T-helper 1 cell treated with Interleukin-12 subunit alpha and Interleukin-12 subunit beta and Interleukin-4 antibody, amounts not matched to agents 30 ng/mL and 1 ng/mL, for 36 hours (primary cell): ENCODE measurements at regions not wholly inside any gene's neighbourhood (a gene's known extent, or its start where the extent isn't known, plus 50 kb on each side); places are given as distances from the start of the nearest gene placed in this dataset.

ENCODE experiments used
- intact Hi-C: fragments of 100-400 bp; cut with micrococcal nuclease; formaldehyde crosslinking; loops from one replicate; pipeline ENCODE4 v1.15.1; 2024

DNA sequence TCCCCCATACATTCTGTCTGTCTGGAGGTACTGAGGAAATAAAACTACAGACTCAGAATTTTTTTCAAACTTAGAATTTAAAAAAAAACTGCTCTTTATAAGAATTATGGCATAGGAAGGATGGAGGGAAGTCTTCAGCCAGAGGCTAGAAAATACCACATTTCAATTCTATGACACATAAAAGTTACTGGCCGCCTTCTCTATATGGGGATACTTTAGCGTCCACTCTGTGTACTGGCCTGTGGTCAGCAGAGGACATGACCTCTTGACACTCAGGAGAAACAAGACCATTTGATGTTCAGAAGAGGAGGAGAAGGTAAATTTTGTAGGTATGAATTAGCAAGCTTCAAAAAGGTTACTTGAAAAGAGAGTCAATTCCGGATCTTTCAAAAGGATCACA is 417.4 kb downstream of the MFSD1 start:
- intact Hi-C loops: no loop called here

DNA sequence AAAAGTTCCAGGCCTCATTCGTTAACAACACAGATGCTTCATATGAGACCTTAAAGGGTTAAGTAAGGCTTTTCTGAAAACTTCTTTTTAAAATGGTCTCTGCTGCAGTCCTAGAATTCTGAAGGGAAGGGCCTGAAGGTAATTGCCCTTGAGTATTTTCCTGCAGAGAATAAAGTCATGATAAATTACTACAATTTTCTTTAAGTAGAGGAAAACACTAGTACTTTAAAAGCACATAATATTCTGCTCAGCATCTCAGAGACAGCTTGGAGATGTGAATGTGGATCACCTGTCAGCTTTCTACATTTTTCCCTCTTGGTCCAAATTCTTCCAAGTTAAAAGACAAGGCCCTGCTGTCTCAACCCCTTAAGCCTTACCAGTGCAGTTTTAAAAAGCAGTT is 419.5 kb downstream of the MFSD1 start:
- intact Hi-C loops: no loop called here

DNA sequence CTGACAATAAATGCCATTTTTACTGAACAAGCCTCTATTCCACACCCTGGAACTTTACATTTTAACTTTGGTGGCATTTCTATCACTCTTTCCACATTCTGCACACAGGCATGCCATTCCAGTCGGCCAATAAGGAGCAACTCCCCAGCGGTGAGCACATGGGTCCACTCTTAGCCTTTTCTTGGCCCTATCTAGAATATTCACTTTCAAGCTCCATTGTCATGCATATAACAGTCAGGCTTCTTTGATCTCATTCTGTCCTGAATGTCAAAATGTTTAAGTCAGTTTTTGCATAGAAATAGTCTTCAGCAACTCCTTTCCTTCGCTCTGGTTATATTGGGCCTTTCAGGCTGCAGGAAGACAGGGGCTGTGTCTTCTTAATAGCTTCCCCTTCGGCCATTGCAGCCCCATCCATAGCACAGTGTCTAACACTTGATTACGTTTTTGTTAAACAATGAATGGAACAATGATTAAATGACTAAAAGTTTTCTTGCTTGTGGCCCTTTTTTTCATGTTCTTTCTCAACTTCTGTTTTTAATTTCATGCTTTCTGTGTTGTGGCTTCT is 427.3 kb downstream of the MFSD1 start:
- intact Hi-C loops: no loop called here

DNA sequence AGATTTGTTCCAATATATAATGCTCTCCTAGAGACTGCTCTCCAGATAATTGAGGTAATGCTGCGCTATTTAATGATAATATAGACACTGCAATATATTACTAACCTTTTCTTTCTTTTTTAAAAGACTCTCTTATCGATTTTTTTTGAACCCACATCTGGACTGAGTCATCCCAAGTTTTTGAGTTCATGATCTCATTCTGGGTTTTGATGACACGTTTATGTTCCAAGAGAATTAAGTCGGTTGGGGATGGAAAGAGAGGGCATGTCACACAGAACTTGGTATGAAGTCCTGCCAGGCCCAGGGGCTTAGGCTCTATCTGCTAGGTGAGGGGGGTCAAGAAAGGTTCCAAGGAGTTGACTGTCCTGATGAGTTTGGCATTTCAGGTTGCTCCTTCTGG is 431.1 kb downstream of the MFSD1 start:
- intact Hi-C loops: no loop called here

DNA sequence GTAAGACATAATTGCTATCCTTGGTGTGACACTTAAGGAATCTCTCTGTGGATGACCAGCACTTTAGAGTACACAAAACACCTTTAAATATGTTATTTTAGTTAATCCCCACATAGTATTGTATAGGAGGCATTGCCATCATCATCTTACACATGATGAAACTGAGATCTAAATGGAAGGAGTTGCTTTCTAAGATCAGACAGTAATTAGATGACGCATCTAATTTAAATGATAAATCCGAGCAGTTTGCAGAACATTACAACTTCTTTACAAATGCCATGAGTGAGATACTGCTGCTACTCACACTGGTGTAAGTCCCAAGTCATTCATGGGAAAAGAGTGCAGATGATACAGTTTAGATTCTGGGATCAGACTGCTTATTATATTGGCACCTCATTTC is 431.9 kb downstream of the MFSD1 start:
- intact Hi-C loops: no loop called here

DNA sequence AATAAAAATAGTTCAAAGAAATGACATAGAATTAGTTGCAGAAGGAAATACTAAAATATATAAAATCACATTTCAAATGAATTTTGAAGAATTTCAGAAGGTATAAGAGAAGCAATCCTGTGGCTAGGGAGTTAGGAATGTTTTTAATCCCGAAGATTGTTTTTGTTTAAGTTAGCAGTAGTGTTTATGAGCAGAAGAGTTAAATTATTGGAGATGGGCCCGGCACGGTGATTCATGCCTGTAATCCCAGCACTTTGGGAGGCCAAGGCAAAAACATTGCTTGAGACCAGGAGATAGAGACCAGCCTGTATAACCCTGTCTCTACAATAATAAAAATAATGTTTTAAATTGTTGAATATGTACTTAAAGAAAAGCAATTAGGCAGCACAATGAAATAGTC is 432.5 kb downstream of the MFSD1 start:
- intact Hi-C loops: no loop called here

DNA sequence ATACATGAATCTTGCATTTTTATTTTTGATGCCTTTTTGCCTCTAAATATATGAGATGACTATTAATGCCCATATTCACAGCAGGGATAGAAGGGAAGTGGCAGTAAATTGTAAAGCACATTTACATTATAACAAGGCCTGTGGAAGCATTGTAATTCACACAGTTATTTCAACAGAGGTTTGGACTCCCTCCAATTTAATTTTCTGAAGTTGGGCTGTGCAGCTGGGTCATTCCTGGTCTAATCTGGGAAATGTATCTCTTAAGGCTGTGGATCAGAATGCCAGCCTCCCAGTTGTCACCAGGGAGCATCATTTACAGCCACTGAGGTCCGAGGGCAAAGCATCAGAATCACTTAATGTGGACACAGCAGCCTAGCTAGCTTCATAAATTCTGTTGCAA is 434.5 kb downstream of the MFSD1 start:
- intact Hi-C loops: no loop called here

DNA sequence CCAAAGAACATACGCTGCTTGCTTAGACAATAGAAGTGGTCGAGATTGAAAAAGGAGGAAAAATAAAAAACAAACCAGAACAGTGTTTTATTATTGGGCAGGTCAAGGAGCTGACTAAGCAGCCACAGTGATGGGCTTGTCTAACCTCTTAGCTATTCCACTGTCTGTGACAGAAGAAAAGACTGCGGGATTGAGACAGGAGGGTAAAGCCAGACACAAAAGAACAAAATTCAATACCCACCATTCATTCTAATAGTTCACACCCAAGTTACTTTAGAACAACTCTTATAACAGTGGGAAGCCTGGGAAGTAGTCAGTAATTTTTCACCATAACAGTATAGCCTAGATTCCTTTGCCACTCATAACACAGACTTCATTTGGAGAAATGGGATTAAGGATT is 435.4 kb downstream of the MFSD1 start:
- intact Hi-C loops: no loop called here

DNA sequence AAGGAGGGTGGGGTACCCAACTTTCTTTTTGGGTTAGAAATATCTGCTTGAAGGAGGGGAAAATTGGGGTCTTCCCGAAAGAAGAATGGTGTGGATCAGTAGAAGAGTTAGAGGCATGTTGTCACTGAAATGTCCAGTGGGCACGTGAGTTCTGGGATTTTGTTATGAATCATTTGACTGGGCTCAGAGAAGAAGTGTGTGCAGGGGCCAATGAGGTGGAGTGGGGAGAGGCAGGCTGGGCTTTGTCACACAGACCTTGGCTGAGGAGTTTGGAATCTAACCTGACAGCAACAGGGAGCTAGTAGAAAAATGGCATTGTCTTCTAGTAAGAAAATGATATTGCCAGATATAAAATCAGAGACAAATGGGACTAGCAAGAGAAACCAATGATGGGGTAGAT is 436.8 kb downstream of the MFSD1 start:
- intact Hi-C loops: no loop called here

DNA sequence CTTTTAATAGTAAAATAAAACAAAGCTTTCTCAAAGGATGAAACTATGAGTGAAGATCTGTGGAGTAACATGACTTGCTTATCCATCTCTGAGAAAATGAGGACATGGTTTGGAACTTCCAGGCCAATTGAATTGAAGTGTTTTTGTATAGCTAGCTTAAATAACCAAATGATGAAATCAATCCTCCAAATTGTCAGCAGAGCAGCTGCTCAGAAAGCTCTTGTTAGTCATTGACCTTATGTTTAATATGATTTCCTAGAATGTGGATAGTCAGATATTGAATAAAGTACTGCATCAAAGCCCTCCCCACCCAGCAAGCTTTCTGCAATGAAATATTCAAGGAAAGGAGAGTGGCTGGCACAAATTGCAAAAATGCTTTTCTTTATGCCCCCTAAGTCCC is 437.2 kb downstream of the MFSD1 start:
- intact Hi-C loops: no loop called here

DNA sequence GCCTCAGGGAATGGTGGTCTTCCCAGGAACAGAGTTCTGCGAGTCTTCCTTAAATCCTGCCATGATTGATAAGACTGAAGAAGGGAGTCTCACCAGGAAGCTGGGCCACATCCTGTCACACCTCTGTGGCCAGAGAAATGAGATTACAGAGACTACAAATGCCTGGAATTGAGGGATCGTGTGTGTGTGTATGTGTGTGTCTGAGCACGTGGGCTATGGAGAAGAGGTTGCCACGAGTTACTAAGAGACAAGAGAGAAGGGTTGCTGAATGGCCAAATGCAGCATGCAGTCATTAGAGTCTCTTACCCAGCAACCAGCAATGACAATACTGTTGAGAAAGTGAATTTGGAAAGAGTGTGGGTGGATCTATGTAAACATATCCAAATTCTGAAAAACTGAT is 443.1 kb downstream of the MFSD1 start:
- intact Hi-C loops: no loop called here

DNA sequence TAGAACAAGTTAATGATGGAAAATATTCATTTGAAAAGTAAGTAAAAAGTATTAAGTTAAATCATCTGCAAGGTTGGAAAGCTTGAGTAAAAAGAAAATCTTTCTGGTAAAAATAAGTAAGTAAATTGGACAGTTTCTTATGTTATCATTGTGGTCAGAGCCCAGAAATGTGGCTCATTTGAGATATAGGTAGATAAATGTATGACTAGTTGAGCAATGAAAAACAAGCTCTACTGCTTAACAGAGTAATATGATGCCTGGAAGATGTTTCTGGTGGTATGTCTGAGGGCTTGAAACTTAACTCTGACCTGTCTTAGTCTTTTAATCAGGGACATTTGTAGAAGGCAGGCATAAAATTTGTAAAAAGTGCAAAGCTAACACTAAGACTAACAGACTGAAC is 444.0 kb downstream of the MFSD1 start:
- intact Hi-C loops: no loop called here

DNA sequence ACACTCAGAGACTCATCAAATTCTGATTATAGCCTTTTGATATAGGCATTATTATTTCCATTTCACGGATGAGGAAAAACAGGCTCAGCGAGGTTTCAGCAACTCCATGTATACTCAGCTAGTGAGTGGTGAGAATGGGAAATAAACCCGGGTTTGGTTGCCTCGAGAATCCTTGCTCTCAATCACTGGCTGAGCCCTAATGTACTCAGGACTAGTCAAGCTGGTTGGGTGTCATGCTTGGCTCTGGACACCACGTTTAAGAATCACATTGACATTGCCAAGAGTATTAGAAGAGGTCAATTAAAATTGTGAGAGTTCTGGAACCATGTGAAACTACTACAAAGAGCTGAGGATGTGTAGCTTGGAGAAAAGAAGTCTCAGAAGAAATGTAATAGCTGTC is 444.5 kb downstream of the MFSD1 start:
- intact Hi-C loops: no loop called here

DNA sequence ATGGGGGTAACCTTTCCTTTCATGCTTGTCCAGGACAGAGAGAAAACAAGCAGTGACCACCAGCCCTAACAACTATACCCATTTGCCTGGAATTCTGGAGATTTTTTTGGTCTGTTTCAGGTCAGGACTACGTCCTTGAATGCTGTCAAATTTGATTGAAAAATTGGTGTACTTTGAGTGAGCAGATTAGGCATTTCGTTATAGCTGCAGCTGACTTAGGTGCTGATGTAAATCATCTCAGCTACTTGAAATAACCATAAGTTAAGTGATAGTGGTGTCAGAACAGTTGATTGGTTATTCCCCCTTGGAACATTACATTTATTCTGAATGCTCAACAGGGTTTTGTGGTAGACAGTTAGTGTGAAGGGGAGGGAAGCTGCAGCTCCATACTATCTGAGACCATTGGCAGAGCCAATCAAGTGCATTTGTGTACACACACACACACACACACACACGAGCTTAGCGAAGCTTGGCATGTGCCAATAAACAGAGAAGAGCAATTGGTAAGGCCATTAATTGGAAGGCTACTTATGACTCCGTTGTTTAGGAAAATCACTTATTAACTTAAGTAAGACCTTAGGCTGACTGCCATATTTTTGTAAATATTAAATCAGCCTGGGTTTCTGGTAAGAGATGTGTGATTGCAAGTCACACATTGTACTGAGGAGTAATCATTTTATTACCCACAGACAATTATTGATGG is 447.8 kb downstream of the MFSD1 start:
- intact Hi-C loops: loop anchor here (10.0 kb wide), 1 partner anchor 605 kb away; the partner anchor contains the start of gene GFM1

DNA sequence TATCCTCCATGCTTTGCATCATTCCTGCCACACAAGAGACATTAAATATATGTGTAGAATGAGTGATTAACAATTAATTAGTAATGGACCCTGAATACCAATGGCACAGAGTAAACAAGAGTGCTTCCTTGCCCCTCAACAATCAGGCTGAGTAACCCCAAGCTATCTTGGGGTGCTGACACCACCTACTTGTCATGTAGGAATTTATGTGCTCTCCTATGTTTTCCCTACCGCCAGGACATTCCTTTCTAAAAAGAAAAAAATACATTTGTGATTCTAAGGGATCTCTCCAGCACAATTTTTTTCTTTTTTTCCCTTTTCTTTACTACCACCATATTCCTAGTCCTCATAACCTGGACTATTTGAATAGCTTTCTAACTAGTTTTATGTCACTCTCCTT is 449.1 kb downstream of the MFSD1 start:
- intact Hi-C loops: loop anchor here (10.0 kb wide), 1 partner anchor 606 kb away; the partner anchor contains the start of gene GFM1

DNA sequence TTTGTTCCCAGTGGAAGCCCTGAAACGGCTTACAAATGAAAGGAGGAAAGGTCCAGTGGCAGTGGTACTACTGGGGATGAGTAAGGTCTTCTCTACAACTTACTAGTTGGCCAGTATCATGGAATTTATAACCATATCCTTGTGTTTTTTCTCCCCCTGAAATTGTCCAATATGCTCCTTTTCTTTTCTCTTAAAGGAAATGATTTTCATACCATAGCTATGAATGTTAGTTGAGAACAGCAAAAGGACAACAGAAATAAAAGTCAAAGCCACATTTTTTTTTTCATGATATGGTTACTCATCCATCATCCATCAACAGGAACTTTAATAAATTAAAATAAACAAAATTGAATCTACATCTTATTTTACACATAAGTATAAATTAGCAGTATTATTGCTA is 450.4 kb downstream of the MFSD1 start:
- intact Hi-C loops: loop anchor here (10.0 kb wide), 1 partner anchor 607 kb away; the partner anchor contains the start of gene GFM1

DNA sequence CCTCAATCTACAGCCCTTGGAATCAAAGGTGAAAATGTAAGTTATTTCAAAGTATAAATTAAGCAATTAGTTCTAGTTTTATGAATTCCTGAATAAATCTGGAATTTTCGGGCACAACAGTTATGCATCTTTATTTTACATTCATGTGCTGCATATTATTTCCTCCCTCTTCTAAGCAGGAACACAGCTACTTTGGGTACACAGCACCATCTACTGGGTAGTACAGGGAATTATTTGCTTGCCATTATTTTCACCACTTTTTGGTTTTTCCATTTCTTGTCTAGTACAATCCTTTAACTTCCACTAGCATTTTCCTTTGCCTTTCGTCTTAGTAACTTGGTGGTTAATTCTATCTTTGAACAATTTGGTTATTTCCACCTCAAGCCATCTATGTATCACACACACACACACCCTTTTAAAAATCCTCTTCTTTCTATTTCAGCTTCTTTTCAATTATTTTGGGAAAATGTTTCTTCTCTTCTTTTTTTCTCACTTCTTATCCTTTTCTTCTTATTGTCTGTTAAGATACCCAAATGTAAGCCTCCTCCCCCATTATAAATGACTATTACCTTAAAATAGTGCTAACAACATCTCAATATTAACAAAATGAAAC is 451.0 kb downstream of the MFSD1 start:
- intact Hi-C loops: loop anchor here (10.0 kb wide), 1 partner anchor 608 kb away; the partner anchor contains the start of gene GFM1

DNA sequence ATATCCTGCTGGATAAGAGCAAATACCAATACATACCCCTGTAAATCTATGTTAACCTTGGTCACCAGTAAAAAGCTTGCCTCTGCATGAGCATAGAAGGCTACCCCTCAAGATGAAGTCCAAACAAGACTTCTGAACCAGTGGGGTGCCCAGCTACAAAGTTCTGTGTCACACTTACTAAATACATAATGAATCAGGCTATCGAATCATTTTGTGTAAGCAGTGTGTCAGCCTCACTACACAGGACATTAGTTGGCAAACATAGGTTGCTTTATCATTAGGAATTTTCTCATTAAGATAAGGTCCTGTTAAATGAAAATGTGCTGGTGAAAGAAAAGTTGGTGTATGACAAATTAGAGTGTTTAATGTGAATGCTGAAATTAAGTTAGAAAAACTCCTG is 452.0 kb downstream of the MFSD1 start:
- intact Hi-C loops: loop anchor here (10.0 kb wide), 1 partner anchor 609 kb away; the partner anchor contains the start of gene GFM1

DNA sequence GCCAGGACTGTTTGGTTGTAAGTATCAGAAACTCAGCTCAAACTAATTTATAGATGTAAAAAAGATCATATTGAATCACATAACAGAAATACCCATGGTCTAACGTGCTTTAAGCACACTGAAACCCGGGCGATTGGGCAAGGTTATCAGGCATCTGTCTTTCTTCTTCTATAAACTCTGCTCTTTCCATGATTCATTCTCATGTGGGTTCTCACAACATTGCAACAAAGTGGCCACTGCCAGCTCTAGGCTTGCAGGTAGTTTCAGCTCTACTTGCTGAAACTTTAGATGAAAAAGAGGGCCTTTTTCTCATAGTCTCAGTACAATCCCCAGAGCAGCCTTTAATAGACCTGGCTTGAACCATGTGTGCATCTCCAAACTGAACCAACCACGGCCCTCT is 456.1 kb downstream of the MFSD1 start:
- intact Hi-C loops: loop anchor here (10.0 kb wide), 1 partner anchor 613 kb away; the partner anchor contains the start of gene GFM1

DNA sequence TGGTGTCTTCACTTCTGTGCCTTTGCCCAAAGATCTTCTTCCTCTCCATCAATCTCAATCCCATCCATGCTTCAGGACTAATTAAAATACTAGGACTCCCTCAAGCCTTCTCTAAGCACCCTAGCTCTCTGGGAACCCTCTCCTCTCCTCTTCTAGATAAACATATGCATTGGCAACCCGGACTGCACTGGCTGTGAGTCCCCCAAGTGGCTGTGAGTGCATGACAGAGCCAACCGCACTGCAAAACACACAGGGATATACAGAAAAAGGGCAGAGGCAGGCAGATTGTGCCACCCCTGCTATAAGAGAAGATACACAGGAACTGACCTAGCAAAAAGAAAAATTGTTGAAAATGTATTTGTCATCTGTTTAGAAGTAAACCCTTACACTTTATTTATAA is 457.1 kb downstream of the MFSD1 start:
- intact Hi-C loops: loop anchor here (10.0 kb wide), 1 partner anchor 614 kb away; the partner anchor contains the start of gene GFM1

DNA sequence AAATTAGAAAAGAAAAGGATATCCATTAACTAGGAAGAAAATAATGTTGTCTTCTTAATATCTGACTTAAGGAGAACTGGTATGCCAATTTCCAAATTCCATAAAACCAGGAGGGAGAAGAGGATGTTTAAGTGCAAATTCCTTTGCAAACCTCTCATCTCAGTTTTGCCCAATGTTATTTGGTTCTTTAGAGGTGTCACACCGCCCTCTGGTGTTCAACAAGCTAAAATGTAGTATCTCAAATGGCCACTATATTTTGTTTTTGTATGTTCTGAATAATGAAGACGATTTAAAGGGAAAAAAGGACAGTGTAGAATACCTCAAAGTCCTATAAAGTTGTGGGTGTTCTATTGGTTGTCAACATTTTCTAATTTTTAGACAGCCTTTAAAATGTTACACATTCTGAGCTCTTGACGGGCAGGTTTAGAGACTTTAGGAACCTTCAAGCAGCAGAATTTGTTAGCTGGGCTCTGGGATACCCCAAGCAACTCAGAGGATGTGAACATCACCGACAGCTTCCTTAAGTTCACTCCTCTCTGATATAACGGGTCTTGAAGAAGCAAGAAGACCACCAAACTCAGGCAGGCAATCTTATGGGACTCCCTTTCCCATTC is 458.3 kb downstream of the MFSD1 start:
- intact Hi-C loops: loop anchor here (1.0 to 10.0 kb wide), 7 partner anchors 342 to 1227 kb away; no protein-coding TSS in a partner anchor

DNA sequence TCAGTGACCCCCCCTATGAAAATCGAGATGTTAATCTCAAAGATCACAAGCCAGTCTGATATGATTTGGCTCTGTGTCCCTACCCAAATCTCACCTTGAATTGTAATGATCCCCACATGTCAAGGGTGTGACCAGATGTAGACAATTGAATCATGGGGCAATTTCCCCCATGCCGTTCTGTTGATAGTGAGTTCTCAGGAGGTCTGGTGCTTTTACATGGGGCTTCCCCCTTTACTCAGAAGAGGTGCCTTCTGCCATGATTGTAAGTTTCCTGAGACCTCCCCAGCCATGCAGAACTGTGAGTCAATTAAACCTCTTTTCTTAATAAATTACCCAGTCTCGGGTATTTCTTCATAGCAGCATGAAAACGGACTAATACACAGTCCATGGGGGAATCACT is 459.5 kb downstream of the MFSD1 start:
- intact Hi-C loops: loop anchor here (2.0 to 10.0 kb wide), 3 partner anchors 603 to 1226 kb away; no protein-coding TSS in a partner anchor
